HEK293T (cell line): ENCODE measurements at regions not wholly inside any gene's neighbourhood (a gene's known extent, or its start where the extent isn't known, plus 50 kb on each side); places are given as distances from the start of the nearest gene placed in this dataset.

Experiments used
- ARNT ChIP-seq: fragments of 450-650 bp; IDR thresholded peaks from 2 replicates; pipeline ENCODE4 v1.6.1; 2017; ENCODE audit warnings: mild to moderate bottlenecking
- BHLHE40 ChIP-seq: fragments of 450-650 bp; IDR thresholded peaks from 2 replicates; pipeline ENCODE4 v1.6.1; 2016; ENCODE audit warnings: mild to moderate bottlenecking, moderate library complexity, borderline replicate concordance
- CTBP1 ChIP-seq: fragments of 450-650 bp; IDR thresholded peaks from 2 replicates; pipeline ENCODE4 v1.6.1; 2016; ENCODE audit warnings: borderline replicate concordance
- ELF4 ChIP-seq: fragments of 450-650 bp; IDR thresholded peaks from 2 replicates; pipeline ENCODE4 v1.6.1; 2017; ENCODE audit warnings: antibody characterized with exemption
- FOXA1 ChIP-seq: fragments of 450-650 bp; IDR thresholded peaks from 2 replicates; pipeline ENCODE4 v1.6.1; 2016; ENCODE audit warnings: mild to moderate bottlenecking
- FOXK2 ChIP-seq: fragments of 450-650 bp; IDR thresholded peaks from 2 replicates; pipeline ENCODE4 v1.6.1; 2016; ENCODE audit warnings: mild to moderate bottlenecking
- HDGF ChIP-seq: fragments of 450-650 bp; IDR thresholded peaks from 2 replicates; pipeline ENCODE4 v1.6.1; 2017; ENCODE audit warnings: antibody characterized with exemption, borderline replicate concordance
- L3MBTL2 ChIP-seq: fragments of 450-650 bp; conservative IDR thresholded peaks from 2 replicates; pipeline ENCODE4 v1.6.1; 2016; ENCODE audit warnings: mild to moderate bottlenecking
- NFRKB ChIP-seq: fragments of 450-650 bp; IDR thresholded peaks from 2 replicates; pipeline ENCODE4 v1.6.1; 2016; ENCODE audit warnings: mild to moderate bottlenecking, moderate library complexity
- SP1 ChIP-seq: fragments of 450-650 bp; IDR thresholded peaks from 2 replicates; pipeline ENCODE4 v1.6.1; 2017
- SUZ12 ChIP-seq: fragments of 450-650 bp; IDR thresholded peaks from 2 replicates; pipeline ENCODE4 v1.6.1; 2016; ENCODE audit warnings: mild to moderate bottlenecking
- TARDBP ChIP-seq: fragments of 450-650 bp; IDR thresholded peaks from 2 replicates; pipeline ENCODE4 v1.6.1; 2016

DNA sequence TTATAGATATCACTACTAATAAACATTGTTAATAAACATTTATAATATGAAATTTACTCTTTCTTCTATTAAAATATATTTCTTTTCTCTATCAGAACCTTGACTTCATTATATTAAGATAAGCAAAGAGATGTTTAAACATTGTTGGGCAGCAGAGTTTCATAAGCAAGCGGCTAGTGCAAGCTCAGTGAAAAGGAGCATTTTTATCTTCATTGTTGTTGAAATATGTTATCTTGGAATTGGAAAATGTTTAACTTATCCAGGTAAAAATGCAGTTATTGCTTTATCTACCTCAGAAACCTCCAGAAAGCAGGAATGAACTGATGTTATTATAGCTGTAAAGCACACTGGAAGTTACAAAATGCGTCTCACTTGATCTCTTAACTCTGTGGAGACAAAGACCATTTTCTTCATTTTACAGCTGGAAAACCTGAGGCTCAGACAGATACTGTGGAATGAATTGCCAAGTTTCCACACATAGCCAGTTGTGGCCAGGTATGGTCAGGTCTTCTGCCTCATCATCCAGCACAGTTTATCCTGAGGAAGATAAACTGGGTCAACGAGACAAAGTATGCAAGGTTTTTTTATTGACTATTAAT lies 934.6 kb upstream of the FAM98A start:
- TF ChIP-seq ARNT = no peak
- TF ChIP-seq SP1 = no peak
- TF ChIP-seq SUZ12 = no peak
- TF ChIP-seq BHLHE40 = no peak
- TF ChIP-seq FOXA1 = no peak
- TF ChIP-seq TARDBP = no peak
- no peak for TF ChIP-seq L3MBTL2
- TF ChIP-seq NFRKB = no peak
- no peak for TF ChIP-seq FOXK2
- no peak for TF ChIP-seq CTBP1
- no peak for TF ChIP-seq HDGF
- TF ChIP-seq ELF4 = no peak
